ENCODE measurements at regions not wholly inside any gene's neighbourhood (a gene's known extent, or its start where the extent isn't known, plus 50 kb on each side); places are given as distances from the start of the nearest gene placed in this dataset.

DNA sequence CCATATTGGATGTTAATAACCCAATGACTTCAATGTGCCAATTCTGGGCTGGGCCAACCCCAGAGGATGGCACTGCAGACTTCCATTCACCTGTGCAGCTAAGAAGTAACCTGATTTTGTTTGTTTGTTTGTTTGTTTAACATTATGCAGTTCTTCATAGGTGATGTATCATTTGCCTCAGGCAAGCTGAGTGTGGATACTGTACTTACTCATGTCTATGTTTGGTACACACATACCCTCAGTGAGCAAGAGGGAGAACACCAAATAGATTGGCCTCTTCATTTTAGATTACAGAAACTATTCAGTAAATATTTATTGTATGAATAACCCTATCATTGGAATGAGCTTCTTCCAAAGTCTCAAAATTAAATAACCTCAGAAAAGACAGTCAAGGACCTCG, 180.2 kb upstream of the SMC2 start:
- DNase-seq (ENCODE audit: low read depth, low spot score) (no peak), ATAC-seq (no peak)
- Histone ChIP-seq H3K4me3 (ENCODE audit: low read depth in 2 of 2, low read length in 2 of 2) (no peak overlapping the region), H3K9me3 (ENCODE audit: control insufficient read depth, insufficient read depth, low read depth, low read length) (no peaks in the 10 kb centered on the region), H3K27me3 (ENCODE audit: control insufficient read depth, insufficient read depth, low read length) (no peaks in the 10 kb centered on the region), H3K4me1 (ENCODE audit: control insufficient read depth, insufficient read depth, low read length) (no peaks in the 10 kb centered on the region), H3K36me3 (ENCODE audit: control insufficient read depth, insufficient read depth, low read length) (no peaks in the 10 kb centered on the region), H3K27ac (ENCODE audit: low read length) (no peak overlapping the region)
- TF ChIP-seq POLR2AphosphoS5 (IDR thresholded peaks at IDR 0.05; ENCODE audit: low read depth, low read length) (no peak), SIN3A (IDR thresholded peaks at IDR 0.05; ENCODE audit: borderline replicate concordance, insufficient read depth, low read depth, low read length) (no peak), CTCF (IDR thresholded peaks at IDR 0.05) (no peak), REST (IDR thresholded peaks at IDR 0.05; ENCODE audit: insufficient read depth in 1 of 2, low read depth in 2 of 2, low read length in 1 of 2) (no peak), TCF7L2 (IDR thresholded peaks at IDR 0.05; ENCODE audit: low read depth, low read length) (no peak)
- ChIA-PET CTCF (no interaction called here), POLR2A (no interaction called here)
- no TSS peak for BruUV-seq (replicated peaks)
- in situ Hi-C loops (cut with HindIII; ENCODE audit: low pct_unique_long_range_greater_than_20kb, low sequenced_read_pairs) (no loop called here), intact Hi-C loops (cut with micrococcal nuclease; ENCODE audit: unreplicated experiment) (no loop called here)

DNA sequence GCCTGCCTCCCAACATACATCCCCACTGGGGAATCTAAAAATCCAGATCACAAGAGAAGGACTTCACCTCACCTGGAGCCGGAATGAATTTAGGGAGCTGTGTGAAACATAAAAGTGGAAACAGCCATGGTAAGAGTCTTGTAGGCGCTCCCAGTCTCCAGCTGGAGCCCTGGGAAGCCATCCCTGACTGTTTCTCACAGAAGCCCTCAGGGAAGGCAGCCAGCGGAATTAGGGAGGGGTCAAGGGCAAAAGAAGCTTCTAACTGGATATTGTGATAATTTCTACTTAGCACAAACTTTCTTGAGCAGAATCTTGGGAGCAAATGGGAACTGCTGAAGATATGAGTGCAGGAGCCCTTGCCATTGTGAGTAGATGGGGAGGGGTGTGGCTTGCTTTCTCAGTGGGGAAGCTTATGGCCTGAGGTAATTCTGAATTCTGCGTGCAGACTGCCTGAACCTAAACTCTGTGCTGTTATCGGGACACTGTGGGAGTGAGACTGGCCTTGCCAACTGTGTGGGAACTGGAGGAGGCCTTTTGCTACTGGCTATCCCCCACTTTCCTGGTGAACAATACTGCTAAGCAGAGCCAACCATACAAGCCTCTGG, 174.4 kb upstream of the SMC2 start:
- intact Hi-C loops (cut with micrococcal nuclease; ENCODE audit: unreplicated experiment): no loop called here
- in situ Hi-C loops (cut with HindIII; ENCODE audit: low pct_unique_long_range_greater_than_20kb, low sequenced_read_pairs): no loop called here

More for the DNA sequence above, 174.4 kb upstream of the SMC2 start:
- no peaks in the 10 kb centered on the region for H3K27me3 ChIP-seq (ENCODE audit: control insufficient read depth, insufficient read depth, low read length)
- no peak for TF ChIP-seq REST (IDR thresholded peaks at IDR 0.05; ENCODE audit: insufficient read depth in 1 of 2, low read depth in 2 of 2, low read length in 1 of 2)
- TF ChIP-seq SIN3A (IDR thresholded peaks at IDR 0.05; ENCODE audit: borderline replicate concordance, insufficient read depth, low read depth, low read length): no peak
- CTCF ChIA-PET: no interaction called here
- no peaks in the 10 kb centered on the region for H3K36me3 ChIP-seq (ENCODE audit: control insufficient read depth, insufficient read depth, low read length)
- POLR2A ChIA-PET: no interaction called here
- H3K9me3 ChIP-seq (ENCODE audit: control insufficient read depth, insufficient read depth, low read depth, low read length): no peaks in the 10 kb centered on the region
- H3K4me1 ChIP-seq (ENCODE audit: control insufficient read depth, insufficient read depth, low read length): no peaks in the 10 kb centered on the region
- H3K27ac ChIP-seq (ENCODE audit: low read length): no peak overlapping the region
- ATAC-seq: no peak
- no peak overlapping the region for H3K4me3 ChIP-seq (ENCODE audit: low read depth in 2 of 2, low read length in 2 of 2)
- no peak for DNase-seq (ENCODE audit: low read depth, low spot score)
- BruUV-seq (replicated peaks): no TSS peak
